ENCODE measurements at regions not wholly inside any gene's neighbourhood (a gene's known extent, or its start where the extent isn't known, plus 50 kb on each side); places are given as distances from the start of the nearest gene placed in this dataset.

DNA sequence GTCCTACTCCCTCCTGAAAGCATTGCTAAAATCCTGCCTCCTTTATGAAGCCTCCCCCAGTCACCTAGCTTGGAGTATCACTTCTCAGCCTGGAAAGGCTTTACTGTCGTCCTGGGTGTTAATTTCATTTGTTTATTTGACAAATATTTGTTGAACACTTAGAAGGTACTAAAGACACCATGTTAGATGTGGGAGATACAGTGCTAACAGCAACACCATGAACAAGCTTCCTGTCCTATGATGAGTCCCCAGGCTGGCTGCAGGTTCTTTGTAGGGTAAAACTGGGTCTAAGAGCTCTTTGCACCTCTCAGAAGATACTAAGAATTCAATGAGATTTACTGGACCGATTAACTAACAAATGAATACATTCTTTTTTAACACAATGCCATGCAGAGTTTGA is 109.2 kb upstream of the TMEM170B start:
- no peak for TF ChIP-seq CTCF (conservative IDR thresholded peaks at IDR 0.05; ENCODE audit: low read length)
- H3K4me3 ChIP-seq (ENCODE audit: low read length) = no peak overlapping the region
- DNase-seq (ENCODE audit: low read depth) = no peak

- DNase-seq (ENCODE audit: low read depth) = no peak
- no peak overlapping the region for H3K4me3 ChIP-seq (ENCODE audit: low read length)
- no peak for TF ChIP-seq CTCF (conservative IDR thresholded peaks at IDR 0.05; ENCODE audit: low read length)
Measured at GRCh38 chr6:11427723-11428245, 109.8 kb upstream of the TMEM170B start.

DNA sequence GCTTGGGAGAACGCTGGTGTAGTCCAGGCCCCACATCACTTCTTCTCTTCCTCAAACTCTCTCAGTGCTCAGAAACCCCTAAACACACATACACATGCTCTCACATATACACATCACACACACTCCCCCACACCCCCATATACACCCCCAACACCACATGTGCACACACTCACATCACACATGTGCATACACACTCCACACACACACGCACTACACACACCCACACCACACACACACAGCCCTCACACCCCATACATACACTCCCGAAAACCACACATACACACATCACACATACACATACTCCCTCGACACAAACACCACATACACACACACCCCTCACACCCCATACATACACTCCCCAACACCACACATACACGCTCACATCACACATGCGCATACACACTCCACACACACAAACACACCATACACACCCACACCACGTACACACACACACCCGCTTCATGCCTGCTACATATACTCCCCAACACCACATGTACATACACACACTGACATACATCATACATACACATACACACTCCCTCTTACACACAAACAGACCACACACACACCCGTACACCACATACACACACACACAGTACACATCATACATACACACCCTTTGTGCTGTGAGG is 110.3 kb upstream of the TMEM170B start:
- no peak overlapping the region for H3K4me3 ChIP-seq (ENCODE audit: low read length)
- no peak for DNase-seq (ENCODE audit: low read depth)
- TF ChIP-seq CTCF (conservative IDR thresholded peaks at IDR 0.05; ENCODE audit: low read length) = no peak

DNA sequence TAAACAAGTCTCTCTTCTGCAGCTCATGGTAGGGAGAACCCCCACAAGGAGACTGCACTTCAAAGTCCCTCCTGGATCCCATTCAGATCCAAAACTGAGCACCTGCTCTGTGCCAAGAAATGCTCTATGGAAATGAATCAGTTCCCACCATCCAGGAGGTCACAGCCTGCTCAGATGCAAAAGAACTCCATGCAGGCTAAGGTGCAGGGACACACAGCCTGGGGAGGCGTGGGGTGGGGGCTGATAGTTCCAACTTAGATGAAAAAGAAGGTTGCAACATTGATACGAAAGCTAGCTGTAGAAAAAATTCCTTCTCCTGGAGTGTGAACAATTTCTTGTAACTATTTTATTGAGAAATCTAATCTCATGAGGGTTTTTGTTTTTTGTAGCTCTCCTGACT is 111.0 kb upstream of the TMEM170B start:
- no peak overlapping the region for H3K4me3 ChIP-seq (ENCODE audit: low read length)
- no peak for TF ChIP-seq CTCF (conservative IDR thresholded peaks at IDR 0.05; ENCODE audit: low read length)
- DNase-seq (ENCODE audit: low read depth) = peak; percentile 16

GRCh38 chr6:11425876-11426275 is 111.7 kb upstream of the TMEM170B start:
- DNase-seq (ENCODE audit: low read depth) = no peak
- H3K4me3 ChIP-seq (ENCODE audit: low read length) = no peak overlapping the region
- TF ChIP-seq CTCF (conservative IDR thresholded peaks at IDR 0.05; ENCODE audit: low read length) = no peak

- TF ChIP-seq CTCF (conservative IDR thresholded peaks at IDR 0.05; ENCODE audit: low read length) = no peak
Measured at GRCh38 chr6:11425431-11425871, 112.1 kb upstream of the TMEM170B start.

DNA sequence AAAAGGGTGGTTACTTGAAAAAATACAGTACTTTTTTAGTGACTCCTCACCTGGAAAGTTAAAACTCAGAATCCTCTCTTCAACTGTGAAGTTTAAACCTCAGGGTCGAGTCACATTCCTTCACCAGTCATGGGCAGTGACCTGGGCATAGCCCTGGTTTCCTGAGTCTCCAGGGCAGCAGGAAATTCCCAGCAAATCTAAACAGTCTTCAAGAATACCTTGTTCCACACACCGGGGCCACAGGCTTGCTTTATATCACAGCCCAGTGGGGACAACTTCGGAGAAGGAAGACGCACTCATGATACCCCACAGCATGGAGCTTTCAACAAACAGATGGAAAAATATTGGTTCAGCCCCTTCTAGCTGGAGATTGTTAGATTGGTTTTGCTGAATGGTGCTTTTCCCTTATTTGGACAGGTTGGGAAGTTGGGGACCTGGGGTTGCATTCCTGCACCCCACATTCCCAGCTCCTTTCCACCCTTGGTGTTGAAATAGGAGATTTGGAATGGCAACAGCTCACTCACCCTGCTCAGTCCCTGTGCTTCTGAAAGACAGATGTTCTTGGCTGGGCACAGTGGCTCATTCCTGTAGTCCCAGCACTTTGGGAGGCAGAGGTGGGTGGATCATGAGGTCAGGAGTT is 113.0 kb upstream of the TMEM170B start:
- no peak for DNase-seq (ENCODE audit: low read depth)
- no peak overlapping the region for H3K4me3 ChIP-seq (ENCODE audit: low read length)
- TF ChIP-seq CTCF (conservative IDR thresholded peaks at IDR 0.05; ENCODE audit: low read length) = no peak

More at GRCh38 chr6:11425431-11425871, 112.1 kb upstream of the TMEM170B start:
- H3K4me3 ChIP-seq (ENCODE audit: low read length) = no peak overlapping the region
- DNase-seq (ENCODE audit: low read depth) = no peak
